Glomerular visceral epithelial cell (primary cell): ENCODE measurements at regions not wholly inside any gene's neighbourhood (a gene's known extent, or its start where the extent isn't known, plus 50 kb on each side); places are given as distances from the start of the nearest gene placed in this dataset.
A peak's percentile ranks its signal among the peaks of the same experiment; 100 is the strongest.
"Not testable (repeated sequence)": the region's sequence is repeated elsewhere in the genome, so short reads cannot be mapped to it uniquely, and the experiment has no call there.

Experiments used
- DNase-seq: peaks from one replicate; pipeline ENCODE4 v3.0.0-alpha.2; 2016; ENCODE audit errors: extremely low spot score

- not testable (repeated sequence) for DNase-seq
These were observed 563.3 kb upstream of the MBL2 start for GRCh38 chr10:53335803-53336422.

GRCh38 chr10:53331460-53331859, 558.9 kb upstream of the MBL2 start:
- DNase-seq = no peak

GRCh38 chr10:53326401-53327305, 554.1 kb upstream of the MBL2 start:
- not testable (repeated sequence) for DNase-seq

GRCh38 chr10:53325066-53325465, 552.5 kb upstream of the MBL2 start:
- no peak for DNase-seq

- DNase-seq = peak; percentile 20
These were observed 543.1 kb upstream of the MBL2 start for GRCh38 chr10:53315709-53316108.

GRCh38 chr10:53314876-53315275, 542.3 kb upstream of the MBL2 start:
- DNase-seq = peak; percentile 93

- DNase-seq = no peak
These were observed 525.9 kb upstream of the MBL2 start for GRCh38 chr10:53298443-53298842.

GRCh38 chr10:53284615-53285182, 512.1 kb upstream of the MBL2 start:
- no peak for DNase-seq

- DNase-seq = no peak
These were observed 504.2 kb upstream of the MBL2 start for GRCh38 chr10:53276797-53277196.

GRCh38 chr10:53269482-53269881, 496.9 kb upstream of the MBL2 start:
- DNase-seq = no peak

- DNase-seq = no peak
These were observed 487.6 kb upstream of the MBL2 start for GRCh38 chr10:53260213-53260612.

- peak; percentile 20 for DNase-seq
These were observed 484.0 kb upstream of the MBL2 start for GRCh38 chr10:53256623-53257022.

- DNase-seq = no peak
These were observed 483.1 kb upstream of the MBL2 start for GRCh38 chr10:53255661-53256205.

- DNase-seq = no peak
These were observed 480.6 kb upstream of the MBL2 start for GRCh38 chr10:53253221-53253620.

GRCh38 chr10:53239873-53240272, 467.3 kb upstream of the MBL2 start:
- no peak for DNase-seq

- DNase-seq = no peak
These were observed 464.4 kb upstream of the MBL2 start for GRCh38 chr10:53236941-53237340.

GRCh38 chr10:53233749-53234148, 461.2 kb upstream of the MBL2 start:
- no peak for DNase-seq

- DNase-seq = no peak
These were observed 458.1 kb upstream of the MBL2 start for GRCh38 chr10:53230651-53231050.

- no peak for DNase-seq
These were observed 451.3 kb upstream of the MBL2 start for GRCh38 chr10:53223851-53224250.

GRCh38 chr10:53222806-53223205, 450.2 kb upstream of the MBL2 start:
- no peak for DNase-seq

GRCh38 chr10:53209944-53210611, 437.5 kb upstream of the MBL2 start:
- peak; percentile 41 for DNase-seq

GRCh38 chr10:53183733-53184132, 411.1 kb upstream of the MBL2 start:
- no peak for DNase-seq
